ENCODE measurements at regions not wholly inside any gene's neighbourhood (a gene's known extent, or its start where the extent isn't known, plus 50 kb on each side); places are given as distances from the start of the nearest gene placed in this dataset.

GRCh38 chr9:89657295-89657694 lies 52.5 kb downstream of the GADD45G start (continued):
- TF ChIP-seq REST (IDR thresholded peaks at IDR 0.05; ENCODE audit: low read depth, low read length) (no peak), USF1 (IDR thresholded peaks at IDR 0.05; ENCODE audit: borderline replicate concordance, extremely low read length, insufficient read depth, low read depth, low read length) (no peak)

DNA sequence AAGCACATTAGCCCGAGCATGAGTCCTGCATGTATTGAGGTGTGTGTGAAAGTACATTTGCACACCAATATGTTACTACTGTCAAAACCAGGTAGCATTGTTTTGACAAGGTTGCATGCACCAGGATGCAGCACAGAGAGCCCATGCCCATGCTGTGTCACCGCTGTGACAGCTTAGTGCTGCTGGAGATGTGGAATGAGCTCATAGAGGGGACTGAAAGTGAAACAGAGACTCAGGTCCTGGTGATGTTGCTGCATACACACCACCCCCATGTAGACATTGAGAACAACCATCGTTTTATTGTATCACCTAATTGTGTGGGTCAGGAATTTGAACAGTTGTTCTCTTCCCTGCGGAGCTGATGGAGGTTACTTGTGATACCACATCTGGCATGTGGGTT lies 53.0 kb downstream of the GADD45G start:
- TF ChIP-seq CREB1 (IDR thresholded peaks at IDR 0.05; ENCODE audit: low read depth) (peak; percentile 95), CREM (IDR thresholded peaks at IDR 0.05; ENCODE audit: low read depth) (peak; percentile 92), GATAD2B (conservative IDR thresholded peaks at IDR 0.05; ENCODE audit: low read depth) (no peak), ATF7 (IDR thresholded peaks at IDR 0.05; ENCODE audit: low read depth) (peak; percentile 74), PAX5 (IDR thresholded peaks at IDR 0.05; ENCODE audit: borderline replicate concordance, low read depth, low read length) (no peak), GABPA (IDR thresholded peaks at IDR 0.05; ENCODE audit: low read depth) (no peak), SUZ12 (IDR thresholded peaks at IDR 0.05; ENCODE audit: unreplicated experiment) (no peak)
- Histone ChIP-seq H3K4me3 (no peak overlapping the region), H3K4me1 (ENCODE audit: control insufficient read depth, insufficient read depth, low read length) (peaks cover 18% of the 10 kb centered on the region), H3K79me2 (ENCODE audit: control insufficient read depth, insufficient read depth, low read length) (no peaks in the 10 kb centered on the region), H3K27ac (ENCODE audit: control insufficient read depth, insufficient read depth) (no peak overlapping the region), H3K9me3 (replicated peaks; ENCODE audit: control insufficient read depth, insufficient read depth, low read length) (no peaks in the 10 kb centered on the region), H3K4me2 (ENCODE audit: control insufficient read depth, insufficient read depth) (no peak overlapping the region; the same call in 1 of the 2 replicates), H3K9ac (ENCODE audit: control insufficient read depth, insufficient read depth, low read length) (no peak overlapping the region), H3K27me3 (replicated peaks in 1 of 2; ENCODE audit: control insufficient read depth in 2 of 2, insufficient read depth in 2 of 2, low read length in 1 of 2) (peaks cover 0 to 2% of the 10 kb centered on the region in 2 experiments; a peak in 3 of 4 replicates), H3K36me3 (ENCODE audit: control insufficient read depth in 2 of 2, insufficient read depth in 2 of 2, low read length in 1 of 2) (no peaks in the 10 kb centered on the region), H4K20me1 (ENCODE audit: control insufficient read depth, insufficient read depth) (no peaks in the 10 kb centered on the region), H2AFZ (ENCODE audit: control insufficient read depth, low read depth, low read length) (no peak overlapping the region)
- intact Hi-C loops (cut with micrococcal nuclease; ENCODE audit: unreplicated experiment) = no loop called here
- SMC1A ChIA-PET (ENCODE audit: uncharacterized antibody, unreplicated experiment) = no interaction called here
- 39% methylated on average over 4 of the region's 4 CpGs for WGBS (ENCODE audit: insufficient coverage, insufficient replicate concordance, low lambda C conversion rate, missing lambda C conversion rate)
- FAIRE-seq (peak; percentile 75), ATAC-seq (peak; percentile 88), DNase-seq (ENCODE audit: low read depth, low spot score) (no peak)
- RAD21 ChIA-PET (ENCODE audit: unreplicated experiment) = interaction anchor here (0.8 kb wide), 1 partner anchor 43 kb away, joined by 3 read pairs; no protein-coding TSS in a partner anchor
- POLR2A ChIA-PET = no interaction called here
- in situ Hi-C loops (cut with MboI) = no loop called here
- BruUV-seq (replicated peaks) = no TSS peak
- CTCF ChIA-PET = no interaction called here
